Transverse colon (tissue), 4 donors: ENCODE measurements at regions not wholly inside any gene's neighbourhood (a gene's known extent, or its start where the extent isn't known, plus 50 kb on each side); places are given as distances from the start of the nearest gene placed in this dataset.

Source experiments
- DNase-seq: peaks from one replicate; pipeline ENCODE4 v3.0.0-alpha.2; 2019
- H3K27ac ChIP-seq, 4 donors: fragments of 200-600 bp; sonication (generic); 2 replicates each; pipeline ENCODE4 v1.5.1; 2016 to 2018; ENCODE audit warnings: inconsistent platforms in 4 of 4
- H3K27me3 ChIP-seq: fragments of 200-600 bp; sonication (generic); 2 replicates; pipeline ENCODE4 v1.5.1; 2017; ENCODE audit warnings: inconsistent platforms
- H3K36me3 ChIP-seq, 4 donors: fragments of 200-600 bp; sonication (generic); 2 replicates each; pipeline ENCODE4 v1.5.1; 2017 to 2019; ENCODE audit warnings: inconsistent platforms in 4 of 4
- H3K4me1 ChIP-seq, 4 donors: fragments of 200-600 bp; sonication (generic); 2 replicates each; pipeline ENCODE4 v1.5.1; 2017 to 2020; ENCODE audit warnings: inconsistent platforms in 4 of 4
- H3K4me3 ChIP-seq, 4 donors: fragments of 200-600 bp; sonication (generic); 1 replicate in 1 of 4; 2 replicates in 3 of 4; pipeline versions ENCODE4 v1.5.1 to v1.6.1; 2017 to 2019; ENCODE audit warnings: inconsistent platforms in 4 of 4
- H3K9me3 ChIP-seq, 2 donors: fragments of 200-600 bp; sonication (generic); 2 replicates each; pipeline ENCODE4 v1.5.1; 2017 to 2019; ENCODE audit warnings: inconsistent platforms in 2 of 2
- EP300 ChIP-seq: sonication (generic); formaldehyde crosslinking; IDR thresholded peaks from one replicate; pipeline ENCODE4 v1.6.1; 2017; ENCODE audit warnings: antibody characterized with exemption, low read depth
- POLR2A ChIP-seq: fragments of 450-650 bp; IDR thresholded peaks from one replicate; pipeline ENCODE4 v1.6.1; 2016; ENCODE audit warnings: antibody characterized with exemption, mild to moderate bottlenecking, moderate library complexity
- POLR2AphosphoS5 ChIP-seq, 3 donors: sonication (generic); formaldehyde crosslinking; IDR thresholded peaks; one replicate each; pipeline ENCODE4 v1.6.1; 2016; ENCODE audit warnings: antibody characterized with exemption in 3 of 3
- WGBS, 2 donors: methylation state at CpG; one replicate each; pipeline ENCODE4 v1.1.5; 2018; ENCODE audit warnings: low coverage in 1 of 2; 5-methylcytosine and 5-hydroxymethylcytosine counted together
- in situ Hi-C, 4 donors: fragments of 200-750 bp; cut with MboI; loops; one replicate each; pipeline versions ENCODE4 v1.15.0 to v1.15.1; 2017; ENCODE audit warnings: low sequenced_read_pairs in 3 of 4, low pct_ligation_motif_present in 1 of 4, low pct_unique_long_range_greater_than_20kb in 1 of 4
- intact Hi-C: fragments of 100-400 bp; cut with DNase I; formaldehyde crosslinking; loops from one replicate; pipeline ENCODE4 v1.15.1; 2023; ENCODE audit warnings: low total_unique reads
- TF ChIP-seq, protein P1 (sequence below), 5 experiments: fragments of 200-600 bp in 3 of 5; fragments of 450-650 bp in 2 of 5; sonication (generic) in 3 of 5; IDR thresholded peaks; 1 replicate in 2 of 5; 2 replicates in 3 of 5; pipeline ENCODE4 v1.5.1; 2016 to 2017; ENCODE audit warnings: antibody characterized with exemption in 5 of 5, inconsistent platforms in 3 of 5, mild to moderate bottlenecking in 2 of 5, moderate library complexity in 1 of 5

DNA sequence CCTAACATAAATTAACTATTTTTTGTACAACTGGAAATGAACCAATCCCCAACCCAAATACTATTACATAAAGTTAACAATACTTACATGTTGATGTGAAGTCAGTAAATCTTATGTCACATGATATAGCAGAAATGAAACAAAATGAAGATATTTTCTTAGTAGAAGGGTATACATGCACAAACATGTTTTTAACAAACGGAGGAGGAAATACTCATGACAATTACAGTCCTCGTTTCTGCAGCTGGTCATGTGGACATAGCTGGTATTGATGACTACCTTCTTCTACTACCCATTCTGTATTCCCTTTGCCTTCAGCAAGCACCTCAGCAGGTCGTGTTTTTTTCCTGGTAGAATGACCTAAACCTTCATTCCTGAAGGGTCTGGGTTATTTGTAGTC, 252.3 kb downstream of the HTR7 start:
- no peak for DNase-seq
- intact Hi-C loops: no loop called here
- WGBS, 2 donors: 52 to 66% methylated on average over 3 of the region's 3 CpGs
- no peaks in the 10 kb centered on the region for H3K4me1 ChIP-seq
- H3K27me3 ChIP-seq: no peaks in the 10 kb centered on the region
- no peak overlapping the region for H3K4me3 ChIP-seq
- H3K27ac ChIP-seq: no peak overlapping the region
- no peaks in the 10 kb centered on the region for H3K9me3 ChIP-seq
- in situ Hi-C loops: no loop called here
- TF ChIP-seq, protein P1, sequence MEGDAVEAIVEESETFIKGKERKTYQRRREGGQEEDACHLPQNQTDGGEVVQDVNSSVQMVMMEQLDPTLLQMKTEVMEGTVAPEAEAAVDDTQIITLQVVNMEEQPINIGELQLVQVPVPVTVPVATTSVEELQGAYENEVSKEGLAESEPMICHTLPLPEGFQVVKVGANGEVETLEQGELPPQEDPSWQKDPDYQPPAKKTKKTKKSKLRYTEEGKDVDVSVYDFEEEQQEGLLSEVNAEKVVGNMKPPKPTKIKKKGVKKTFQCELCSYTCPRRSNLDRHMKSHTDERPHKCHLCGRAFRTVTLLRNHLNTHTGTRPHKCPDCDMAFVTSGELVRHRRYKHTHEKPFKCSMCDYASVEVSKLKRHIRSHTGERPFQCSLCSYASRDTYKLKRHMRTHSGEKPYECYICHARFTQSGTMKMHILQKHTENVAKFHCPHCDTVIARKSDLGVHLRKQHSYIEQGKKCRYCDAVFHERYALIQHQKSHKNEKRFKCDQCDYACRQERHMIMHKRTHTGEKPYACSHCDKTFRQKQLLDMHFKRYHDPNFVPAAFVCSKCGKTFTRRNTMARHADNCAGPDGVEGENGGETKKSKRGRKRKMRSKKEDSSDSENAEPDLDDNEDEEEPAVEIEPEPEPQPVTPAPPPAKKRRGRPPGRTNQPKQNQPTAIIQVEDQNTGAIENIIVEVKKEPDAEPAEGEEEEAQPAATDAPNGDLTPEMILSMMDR (IDR thresholded peaks at IDR 0.05): no peak
- TF ChIP-seq POLR2AphosphoS5 (IDR thresholded peaks at IDR 0.05) (no peak), POLR2A (no peak), EP300 (no peak)
- H3K36me3 ChIP-seq: no peaks in the 10 kb centered on the region

DNA sequence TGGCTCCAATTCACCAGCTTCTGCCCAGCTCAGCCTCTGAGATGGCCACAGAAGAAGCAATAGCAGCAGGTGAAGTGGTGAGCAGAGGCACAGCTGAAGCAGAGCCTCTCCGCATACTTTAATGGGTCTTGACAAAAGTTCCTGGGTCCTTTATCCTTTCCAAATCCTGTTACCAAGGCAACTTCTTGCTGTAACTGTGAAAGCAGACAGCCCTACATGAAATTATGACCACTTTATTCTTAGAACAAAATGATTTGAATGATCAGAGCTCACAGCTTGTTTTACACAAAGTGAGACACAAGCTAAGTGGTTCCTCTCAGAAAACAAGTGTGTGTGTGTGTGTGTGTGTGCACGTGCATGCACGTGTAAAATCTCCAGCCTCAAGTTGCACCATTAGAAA, 245.6 kb downstream of the HTR7 start:
- WGBS, 2 donors: 78 to 84% methylated on average over 3 of the region's 3 CpGs
- Histone ChIP-seq H3K27ac (no peak overlapping the region), H3K4me3 (no peak overlapping the region), H3K27me3 (no peaks in the 10 kb centered on the region), H3K9me3 (no peaks in the 10 kb centered on the region), H3K36me3 (no peaks in the 10 kb centered on the region), H3K4me1 (no peaks in the 10 kb centered on the region)
- TF ChIP-seq POLR2A: no peak
- no peak for TF ChIP-seq EP300
- TF ChIP-seq, protein P1 (IDR thresholded peaks at IDR 0.05): no peak
- TF ChIP-seq POLR2AphosphoS5 (IDR thresholded peaks at IDR 0.05): no peak
- in situ Hi-C loops (no loop called here), intact Hi-C loops (no loop called here)
- no peak for DNase-seq

DNA sequence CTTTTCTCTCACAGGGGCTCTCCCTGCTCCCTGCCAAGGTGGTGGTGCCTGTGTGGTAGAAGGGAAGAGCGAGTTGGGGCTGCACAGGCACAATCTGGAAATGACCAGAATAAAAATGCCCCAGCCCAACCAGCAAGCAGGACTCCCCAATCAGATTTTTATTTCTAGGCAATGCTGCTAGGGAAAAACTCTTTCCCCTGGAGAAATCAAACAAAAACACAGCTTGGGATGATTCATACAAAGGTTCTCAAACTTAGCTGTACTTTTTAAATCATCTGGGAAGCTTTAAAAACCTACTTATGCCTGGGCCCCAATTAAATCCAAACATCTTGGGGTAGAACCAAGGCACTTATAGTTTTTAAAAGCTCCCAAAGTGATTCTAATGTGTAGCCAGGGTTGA, 243.2 kb downstream of the HTR7 start:
- Histone ChIP-seq H3K27me3 (no peaks in the 10 kb centered on the region), H3K4me3 (no peak overlapping the region), H3K4me1 (no peaks in the 10 kb centered on the region), H3K27ac (no peak overlapping the region), H3K36me3 (no peaks in the 10 kb centered on the region), H3K9me3 (no peaks in the 10 kb centered on the region)
- intact Hi-C loops: no loop called here
- TF ChIP-seq EP300 (no peak), POLR2A (no peak), POLR2AphosphoS5 (IDR thresholded peaks at IDR 0.05) (no peak)
- TF ChIP-seq, protein P1 (IDR thresholded peaks at IDR 0.05): no peak
- DNase-seq: no peak
- WGBS, 2 donors: 50 to 63% methylated on average over 1 of the region's 1 CpG
- in situ Hi-C loops: no loop called here

DNA sequence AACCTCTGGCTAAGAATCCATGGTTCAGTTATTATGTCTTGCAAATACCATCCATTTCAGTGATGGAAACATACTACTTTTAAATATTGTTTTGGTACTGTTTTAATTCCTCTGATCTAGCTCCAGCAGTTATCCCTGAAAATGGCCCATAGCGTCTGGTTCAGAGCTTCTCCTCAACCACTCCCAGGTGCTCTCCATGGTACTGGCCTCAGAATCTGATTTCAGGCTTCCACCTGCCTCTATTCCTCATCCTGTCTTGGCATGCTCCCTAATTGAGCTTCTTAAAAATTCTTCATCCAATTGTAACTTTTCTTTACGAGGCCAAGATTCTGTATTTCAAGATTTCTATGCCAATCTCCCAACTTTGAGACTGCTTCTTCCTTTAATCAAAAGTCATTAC, 236.3 kb downstream of the HTR7 start:
- Histone ChIP-seq H3K27me3 (no peaks in the 10 kb centered on the region), H3K9me3 (no peaks in the 10 kb centered on the region), H3K4me1 (no peaks in the 10 kb centered on the region), H3K4me3 (no peak overlapping the region), H3K36me3 (no peaks in the 10 kb centered on the region), H3K27ac (no peak overlapping the region)
- no peak for DNase-seq
- WGBS, 2 donors: 24 to 29% methylated on average over 2 of the region's 2 CpGs
- intact Hi-C loops: no loop called here
- in situ Hi-C loops: no loop called here
- no peak for TF ChIP-seq POLR2AphosphoS5 (IDR thresholded peaks at IDR 0.05)
- TF ChIP-seq EP300: no peak
- no peak for TF ChIP-seq POLR2A

DNA sequence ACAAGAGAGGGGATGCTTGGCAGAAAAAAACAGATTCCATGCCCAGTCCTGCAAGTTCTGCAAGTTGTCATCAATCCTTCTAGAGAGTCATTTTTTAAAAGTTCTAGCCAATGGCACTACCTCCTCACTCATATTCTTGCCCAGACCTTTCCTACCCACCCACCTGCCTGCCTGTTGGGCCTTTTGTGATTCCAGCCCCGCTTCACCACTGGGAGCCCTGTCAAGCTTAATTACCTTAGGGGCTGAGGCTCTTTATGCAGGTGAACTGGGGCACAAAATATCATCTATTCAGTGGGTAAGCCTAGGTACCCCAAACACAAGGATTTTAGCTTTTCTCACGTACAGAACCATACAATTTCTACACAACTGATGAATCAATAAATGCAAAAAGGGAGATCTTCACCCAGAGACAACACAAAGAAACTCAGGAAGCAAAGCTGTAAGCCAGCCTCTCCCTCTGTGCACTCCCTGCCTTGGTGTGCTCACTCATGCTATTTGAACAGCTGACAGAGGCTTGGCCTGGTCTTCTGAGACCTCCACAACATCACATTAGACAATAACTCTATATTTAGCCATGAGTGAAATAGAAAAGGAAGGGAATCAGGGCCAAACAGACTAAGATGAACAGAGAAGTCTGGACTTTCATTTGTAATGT, 222.6 kb downstream of the HTR7 start:
- no peak for DNase-seq
- TF ChIP-seq POLR2A (no peak), EP300 (no peak), POLR2AphosphoS5 (IDR thresholded peaks at IDR 0.05) (no peak)
- TF ChIP-seq, protein P1 (IDR thresholded peaks at IDR 0.05): no peak
- Histone ChIP-seq H3K36me3 (no peaks in the 10 kb centered on the region), H3K27ac (no peak overlapping the region), H3K4me3 (no peak overlapping the region), H3K27me3 (no peaks in the 10 kb centered on the region), H3K4me1 (no peaks in the 10 kb centered on the region), H3K9me3 (no peaks in the 10 kb centered on the region)
- in situ Hi-C loops (no loop called here), intact Hi-C loops (no loop called here)
- 30 to 50% methylated on average over 2 of the region's 2 CpGs for WGBS, 2 donors
